ENCODE measurements at regions not wholly inside any gene's neighbourhood (a gene's known extent, or its start where the extent isn't known, plus 50 kb on each side); places are given as distances from the start of the nearest gene placed in this dataset.

- no peaks in the 10 kb centered on the region for H3F3A ChIP-seq (ENCODE audit: insufficient read depth, low read length)
- no peaks in the 10 kb centered on the region for H3K4me1 ChIP-seq (ENCODE audit: low read length)
- H4K20me1 ChIP-seq (ENCODE audit: insufficient read depth, low read length), result no peaks in the 10 kb centered on the region
- H3K79me2 ChIP-seq (ENCODE audit: low read length), result no peaks in the 10 kb centered on the region
- no peak overlapping the region for H3K4me3 ChIP-seq (ENCODE audit: low read length)
- no peaks in the 10 kb centered on the region for H3K27me3 ChIP-seq (replicated peaks; ENCODE audit: insufficient read depth, low read length)
- no peak overlapping the region for H3K9ac ChIP-seq (ENCODE audit: low read length)
- H3K9me3 ChIP-seq (replicated peaks; ENCODE audit: insufficient read depth, low read length), result no peaks in the 10 kb centered on the region
- H3K9me2 ChIP-seq (replicated peaks; ENCODE audit: insufficient read depth, low read length), result no peaks in the 10 kb centered on the region
- DNase-seq, result no peak
- H3K36me3 ChIP-seq (replicated peaks; ENCODE audit: insufficient read depth, low read length), result no peaks in the 10 kb centered on the region
- H3K27ac ChIP-seq (ENCODE audit: low read length), result no peak overlapping the region
- no peak overlapping the region for H2AFZ ChIP-seq (ENCODE audit: low read length)
- no peak overlapping the region for H3K4me2 ChIP-seq (ENCODE audit: low read depth, low read length)
- TF ChIP-seq EZH2phosphoT487 (IDR thresholded peaks at IDR 0.05; ENCODE audit: low read length) (no peak), EZH2 (optimal IDR thresholded peaks at IDR 0.05; ENCODE audit: low read depth, low read length) (no peak), CTCF (IDR thresholded peaks at IDR 0.05; ENCODE audit: low read length) (no peak)
Observed at GRCh38 chr15:53831907-53832770, 72.7 kb upstream of the WDR72 start.

- Histone ChIP-seq H4K20me1 (ENCODE audit: insufficient read depth, low read length) (no peaks in the 10 kb centered on the region), H3K4me3 (ENCODE audit: low read length) (no peak overlapping the region), H3K9me3 (replicated peaks; ENCODE audit: insufficient read depth, low read length) (no peaks in the 10 kb centered on the region), H3K9ac (ENCODE audit: low read length) (no peak overlapping the region), H2AFZ (ENCODE audit: low read length) (no peak overlapping the region), H3K79me2 (ENCODE audit: low read length) (no peaks in the 10 kb centered on the region), H3K36me3 (replicated peaks; ENCODE audit: insufficient read depth, low read length) (no peaks in the 10 kb centered on the region), H3K4me2 (ENCODE audit: low read depth, low read length) (no peak overlapping the region), H3F3A (ENCODE audit: insufficient read depth, low read length) (no peaks in the 10 kb centered on the region), H3K27ac (ENCODE audit: low read length) (no peak overlapping the region), H3K27me3 (replicated peaks; ENCODE audit: insufficient read depth, low read length) (no peaks in the 10 kb centered on the region), H3K9me2 (replicated peaks; ENCODE audit: insufficient read depth, low read length) (no peaks in the 10 kb centered on the region), H3K4me1 (ENCODE audit: low read length) (no peaks in the 10 kb centered on the region)
- TF ChIP-seq EZH2phosphoT487 (IDR thresholded peaks at IDR 0.05; ENCODE audit: low read length) (no peak), CTCF (IDR thresholded peaks at IDR 0.05; ENCODE audit: low read length) (no peak), EZH2 (optimal IDR thresholded peaks at IDR 0.05; ENCODE audit: low read depth, low read length) (no peak)
- no peak for DNase-seq
Observed at GRCh38 chr15:53830707-53831386, 71.4 kb upstream of the WDR72 start.

GRCh38 chr15:53829923-53830459, 70.5 kb upstream of the WDR72 start:
- DNase-seq, result no peak
- Histone ChIP-seq H3K9me3 (replicated peaks; ENCODE audit: insufficient read depth, low read length) (no peaks in the 10 kb centered on the region), H2AFZ (ENCODE audit: low read length) (no peak overlapping the region), H3K79me2 (ENCODE audit: low read length) (no peaks in the 10 kb centered on the region), H3K4me3 (ENCODE audit: low read length) (no peak overlapping the region), H3K4me1 (ENCODE audit: low read length) (no peaks in the 10 kb centered on the region), H3K9me2 (replicated peaks; ENCODE audit: insufficient read depth, low read length) (no peaks in the 10 kb centered on the region), H3F3A (ENCODE audit: insufficient read depth, low read length) (no peaks in the 10 kb centered on the region), H3K36me3 (replicated peaks; ENCODE audit: insufficient read depth, low read length) (no peaks in the 10 kb centered on the region), H3K9ac (ENCODE audit: low read length) (no peak overlapping the region), H4K20me1 (ENCODE audit: insufficient read depth, low read length) (no peaks in the 10 kb centered on the region), H3K4me2 (ENCODE audit: low read depth, low read length) (no peak overlapping the region), H3K27ac (ENCODE audit: low read length) (no peak overlapping the region), H3K27me3 (replicated peaks; ENCODE audit: insufficient read depth, low read length) (no peaks in the 10 kb centered on the region)
- TF ChIP-seq EZH2 (optimal IDR thresholded peaks at IDR 0.05; ENCODE audit: low read depth, low read length) (no peak), EZH2phosphoT487 (IDR thresholded peaks at IDR 0.05; ENCODE audit: low read length) (no peak), CTCF (IDR thresholded peaks at IDR 0.05; ENCODE audit: low read length) (no peak)

Data from MM.1S (cell line).